H9 (cell line): ENCODE measurements at regions not wholly inside any gene's neighbourhood (a gene's known extent, or its start where the extent isn't known, plus 50 kb on each side); places are given as distances from the start of the nearest gene placed in this dataset.

ENCODE experiments used
- DNase-seq: peaks from one replicate; pipeline ENCODE4 v3.0.0-alpha.2; 2017
- H2AFZ ChIP-seq: one replicate; pipeline ENCODE4 v1.6.1; 2013; ENCODE audit warnings: mild to moderate bottlenecking, low read length, control low read depth, moderate library complexity
- H2AK5ac ChIP-seq: 2 replicates; pipeline ENCODE4 v1.6.1; 2013; ENCODE audit warnings: low read length, control low read depth, mixed read lengths; ENCODE audit not compliant: insufficient read length
- H2BK120ac ChIP-seq: one replicate; pipeline ENCODE4 v1.6.1; 2013; ENCODE audit warnings: low read depth, mild to moderate bottlenecking, low read length, control low read depth, inconsistent platforms; ENCODE audit not compliant: poor library complexity, severe bottlenecking
- H2BK12ac ChIP-seq: 2 replicates; pipeline ENCODE4 v1.6.1; 2013; ENCODE audit warnings: low read length, control low read depth, mixed read lengths, low read depth; ENCODE audit not compliant: insufficient read length
- H2BK15ac ChIP-seq: 2 replicates; pipeline ENCODE4 v1.6.1; 2013; ENCODE audit warnings: low read depth, low read length, control low read depth
- H2BK20ac ChIP-seq: one replicate; pipeline ENCODE4 v1.6.1; 2013; ENCODE audit warnings: low read depth, mild to moderate bottlenecking, low read length, control low read depth, inconsistent platforms; ENCODE audit not compliant: poor library complexity, severe bottlenecking
- H2BK5ac ChIP-seq: 2 replicates; pipeline ENCODE4 v1.6.1; 2013; ENCODE audit warnings: low read length, control low read depth, mixed read lengths; ENCODE audit not compliant: insufficient read length
- H3K14ac ChIP-seq: 2 replicates; pipeline ENCODE4 v1.6.1; 2013; ENCODE audit warnings: low read length, control low read depth; ENCODE audit not compliant: insufficient read depth
- H3K18ac ChIP-seq: 2 replicates; pipeline ENCODE4 v1.6.1; 2013; ENCODE audit warnings: low read depth, mild to moderate bottlenecking, mixed read lengths, low read length, control low read depth; ENCODE audit not compliant: insufficient read length
- H3K23ac ChIP-seq: 2 replicates; pipeline ENCODE4 v1.6.1; 2013; ENCODE audit warnings: low read length, control low read depth, mixed read lengths, low read depth; ENCODE audit not compliant: insufficient read length
- H3K23me2 ChIP-seq: 2 replicates; pipeline ENCODE4 v1.6.1; 2013; ENCODE audit warnings: low read depth, mild to moderate bottlenecking, mixed read lengths, low read length, control low read depth; ENCODE audit not compliant: insufficient read length, poor library complexity, severe bottlenecking
- H3K27ac ChIP-seq: 2 replicates; pipeline ENCODE4 v1.5.1; 2013; ENCODE audit warnings: low read length, control low read depth, mixed read lengths, low read depth; ENCODE audit not compliant: insufficient read length
- H3K27me3 ChIP-seq: 2 replicates; pipeline ENCODE4 v1.6.1; 2013; ENCODE audit warnings: low read length, control low read depth, inconsistent platforms; ENCODE audit not compliant: insufficient read depth
- H3K4ac ChIP-seq: 2 replicates; pipeline ENCODE4 v1.6.1; 2013; ENCODE audit warnings: low read depth, mild to moderate bottlenecking, control low read depth, inconsistent platforms, low read length, moderate library complexity
- H3K4me1 ChIP-seq: 2 replicates; pipeline ENCODE4 v1.6.1; 2013; ENCODE audit warnings: low read length, control low read depth, inconsistent platforms; ENCODE audit not compliant: insufficient read depth
- H3K4me2 ChIP-seq: 2 replicates; pipeline ENCODE4 v1.6.1; 2013; ENCODE audit warnings: low read length, control low read depth, mixed read lengths; ENCODE audit not compliant: insufficient read length, insufficient read depth
- H3K56ac ChIP-seq: 2 replicates; pipeline ENCODE4 v1.6.1; 2013; ENCODE audit warnings: low read depth, mild to moderate bottlenecking, mixed read lengths, low read length, control low read depth; ENCODE audit not compliant: insufficient read length
- H3K79me1 ChIP-seq: 2 replicates; pipeline ENCODE4 v1.6.1; 2013; ENCODE audit warnings: low read depth, mild to moderate bottlenecking, moderate library complexity, low read length, control low read depth, inconsistent platforms; ENCODE audit not compliant: insufficient read depth, poor library complexity, severe bottlenecking
- H3K79me2 ChIP-seq: 2 replicates; pipeline ENCODE4 v1.6.1; 2013; ENCODE audit warnings: low read length, control low read depth, inconsistent platforms; ENCODE audit not compliant: insufficient read depth
- H3K9ac ChIP-seq: 2 replicates; pipeline ENCODE4 v1.6.1; 2013; ENCODE audit warnings: low read length, control low read depth, mixed read lengths; ENCODE audit not compliant: insufficient read length; ENCODE audit errors: extremely low read depth
- H3K9me3 ChIP-seq: one replicate; pipeline ENCODE4 v1.6.1; 2013; ENCODE audit warnings: low read depth, low read length, inconsistent platforms; ENCODE audit not compliant: control insufficient read depth
- H3T11ph ChIP-seq: one replicate; pipeline ENCODE4 v1.6.1; 2013; ENCODE audit warnings: mild to moderate bottlenecking, low read length, control low read depth, inconsistent platforms
- H4K20me1 ChIP-seq: one replicate; pipeline ENCODE4 v1.6.1; 2013; ENCODE audit not compliant: control insufficient read depth, insufficient read length, insufficient read depth
- H4K5ac ChIP-seq: 2 replicates; pipeline ENCODE4 v1.6.1; 2013; ENCODE audit warnings: low read depth, mild to moderate bottlenecking, mixed read lengths, low read length, control low read depth; ENCODE audit not compliant: insufficient read length
- H4K8ac ChIP-seq: replicated peaks from 2 replicates; pipeline ENCODE4 v1.6.1; 2013; ENCODE audit warnings: low read length, control low read depth, mixed read lengths, low read depth; ENCODE audit not compliant: insufficient read length
- H4K91ac ChIP-seq: 2 replicates; pipeline ENCODE4 v1.6.1; 2013; ENCODE audit warnings: low read depth, mild to moderate bottlenecking, moderate library complexity, mixed read lengths, low read length, control low read depth; ENCODE audit not compliant: insufficient read length
- H3K27ac Mint-ChIP-seq, 3 experiments: 2 replicates in 2 of 3; 3 replicates in 1 of 3; pipeline ENCODE4 v1.8.0; 2020 to 2021; ENCODE audit warnings: mixed read lengths in 3 of 3, mild to moderate bottlenecking in 1 of 3, moderate library complexity in 1 of 3
- H3K27me3 Mint-ChIP-seq: 2 replicates; pipeline ENCODE4 v1.8.0; 2021; ENCODE audit warnings: low read depth, mild to moderate bottlenecking, moderate library complexity, mixed read lengths
- H3K36me3 Mint-ChIP-seq, 3 experiments: 2 replicates in 2 of 3; 3 replicates in 1 of 3; pipeline ENCODE4 v1.8.0; 2020 to 2021; ENCODE audit warnings: low read depth in 3 of 3, mixed read lengths in 3 of 3; ENCODE audit not compliant: insufficient read depth in 1 of 3
- H3K4me1 Mint-ChIP-seq, 2 experiments: 2 replicates each; pipeline ENCODE4 v1.8.0; 2020; ENCODE audit warnings: mixed read lengths in 2 of 2
- H3K4me3 Mint-ChIP-seq, 2 experiments: 2 replicates in 1 of 2; 3 replicates in 1 of 2; pipeline ENCODE4 v1.8.0; 2020 to 2021; ENCODE audit warnings: mild to moderate bottlenecking in 2 of 2, mixed read lengths in 2 of 2, moderate library complexity in 1 of 2
- H3K9me3 Mint-ChIP-seq, 2 experiments: 2 replicates in 1 of 2; 3 replicates in 1 of 2; pipeline ENCODE4 v1.8.0; 2020; ENCODE audit warnings: mild to moderate bottlenecking in 2 of 2, mixed read lengths in 2 of 2, moderate library complexity in 1 of 2
- WGBS: extraction: QIAGEN DNeasy Blood & Tissue Kit; methylation state at CpG from one replicate; pipeline ENCODE4 v1.1.7; 2013; ENCODE audit warnings: missing lambda C conversion rate, low lambda C conversion rate, mixed read lengths; ENCODE audit not compliant: insufficient read length; ENCODE audit errors: extremely low coverage; 5-methylcytosine and 5-hydroxymethylcytosine counted together
- TF ChIP-seq, protein P1 (sequence below): fragments of 200-600 bp; sonication (generic); conservative IDR thresholded peaks from 3 replicates; pipeline ENCODE4 v1.8.0; 2021; ENCODE audit warnings: antibody characterized with exemption, mild to moderate bottlenecking

- TF ChIP-seq, protein P1, sequence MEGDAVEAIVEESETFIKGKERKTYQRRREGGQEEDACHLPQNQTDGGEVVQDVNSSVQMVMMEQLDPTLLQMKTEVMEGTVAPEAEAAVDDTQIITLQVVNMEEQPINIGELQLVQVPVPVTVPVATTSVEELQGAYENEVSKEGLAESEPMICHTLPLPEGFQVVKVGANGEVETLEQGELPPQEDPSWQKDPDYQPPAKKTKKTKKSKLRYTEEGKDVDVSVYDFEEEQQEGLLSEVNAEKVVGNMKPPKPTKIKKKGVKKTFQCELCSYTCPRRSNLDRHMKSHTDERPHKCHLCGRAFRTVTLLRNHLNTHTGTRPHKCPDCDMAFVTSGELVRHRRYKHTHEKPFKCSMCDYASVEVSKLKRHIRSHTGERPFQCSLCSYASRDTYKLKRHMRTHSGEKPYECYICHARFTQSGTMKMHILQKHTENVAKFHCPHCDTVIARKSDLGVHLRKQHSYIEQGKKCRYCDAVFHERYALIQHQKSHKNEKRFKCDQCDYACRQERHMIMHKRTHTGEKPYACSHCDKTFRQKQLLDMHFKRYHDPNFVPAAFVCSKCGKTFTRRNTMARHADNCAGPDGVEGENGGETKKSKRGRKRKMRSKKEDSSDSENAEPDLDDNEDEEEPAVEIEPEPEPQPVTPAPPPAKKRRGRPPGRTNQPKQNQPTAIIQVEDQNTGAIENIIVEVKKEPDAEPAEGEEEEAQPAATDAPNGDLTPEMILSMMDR = no peak
- Histone ChIP-seq H3K4ac (no peak overlapping the region), H2BK15ac (no peak overlapping the region), H3K79me1 (no peaks in the 10 kb centered on the region), H3K14ac (no peak overlapping the region), H3K56ac (no peak overlapping the region), H3K9me3 (no peaks in the 10 kb centered on the region), H3K4me2 (no peak overlapping the region), H4K5ac (no peak overlapping the region), H2AFZ (no peak overlapping the region), H2BK20ac (no peak overlapping the region), H3K4me1 (no peaks in the 10 kb centered on the region), H3K23ac (no peak overlapping the region), H2BK120ac (no peak overlapping the region), H3K27me3 (no peaks in the 10 kb centered on the region), H2BK12ac (no peak overlapping the region), H2AK5ac (no peak overlapping the region), H3K79me2 (no peaks in the 10 kb centered on the region), H4K91ac (no peak overlapping the region), H3K18ac (no peak overlapping the region), H3K23me2 (no peaks in the 10 kb centered on the region), H3K27ac (no peak overlapping the region), H4K20me1 (no peaks in the 10 kb centered on the region), H2BK5ac (no peak overlapping the region), H4K8ac (no peak overlapping the region), H3K9ac (no peak overlapping the region), H3T11ph (no peak overlapping the region)
- no CpG with 5 or more reads among the region's 1 CpG for WGBS
- Mint-ChIP-seq H3K27me3 (no peaks in the 10 kb centered on the region), H3K4me1 (no peaks in the 10 kb centered on the region), H3K4me3 (no peak overlapping the region), H3K27ac (no peak overlapping the region), H3K9me3 (no peaks in the 10 kb centered on the region), H3K36me3 (no peaks in the 10 kb centered on the region)
- no peak for DNase-seq
These were observed 915.5 kb downstream of the NR2F1-AS1 start for GRCh38 chr5:92665506-92665905.
